Upper lobe of left lung (tissue), 4 donors: ENCODE measurements at regions not wholly inside any gene's neighbourhood (a gene's known extent, or its start where the extent isn't known, plus 50 kb on each side); places are given as distances from the start of the nearest gene placed in this dataset.

Experiments used
- CTCF ChIP-seq, 6 experiments: fragments of 450-650 bp in 4 of 6; fragments of 200-600 bp in 2 of 6; sonication (generic) in 2 of 6; IDR thresholded peaks; one replicate each; pipeline ENCODE4 v1.5.1; 2016 to 2019; ENCODE audit warnings: antibody characterized with exemption in 6 of 6
- EP300 ChIP-seq, 4 donors: sonication (generic); formaldehyde crosslinking; IDR thresholded peaks; one replicate each; pipeline ENCODE4 v1.5.1; 2017; ENCODE audit warnings: antibody characterized with exemption in 4 of 4, control low read depth in 2 of 4
- POLR2A ChIP-seq, 4 donors: fragments of 450-650 bp; IDR thresholded peaks; one replicate each; pipeline ENCODE4 v1.5.1; 2016 to 2017; ENCODE audit warnings: antibody characterized with exemption in 4 of 4, mild to moderate bottlenecking in 2 of 4
- POLR2AphosphoS5 ChIP-seq, 2 donors: sonication (generic); formaldehyde crosslinking; IDR thresholded peaks; one replicate each; pipeline ENCODE4 v1.5.1; 2017; ENCODE audit warnings: antibody characterized with exemption in 2 of 2

GRCh38 chr2:191754103-191754502, 76.2 kb downstream of the NABP1 start:
- TF ChIP-seq CTCF (IDR thresholded peaks at IDR 0.05) (no peak), POLR2A (IDR thresholded peaks at IDR 0.05) (no peak), EP300 (IDR thresholded peaks at IDR 0.05) (no peak), POLR2AphosphoS5 (IDR thresholded peaks at IDR 0.05) (no peak)
